SK-N-SH treated with all-trans-retinoic acid at 6 μM for 48 hours (cell line): ENCODE measurements at regions not wholly inside any gene's neighbourhood (a gene's known extent, or its start where the extent isn't known, plus 50 kb on each side); places are given as distances from the start of the nearest gene placed in this dataset.

Experiments
- ATAC-seq: fragments of 200-7000 bp; cut with Tn5 transposase; 3 replicates; pipeline ENCODE4 v1.9.1; 2020; ENCODE audit warnings: mild to moderate bottlenecking, moderate library complexity
- BACH2 ChIP-seq: fragments of 250-450 bp; sonication (Bioruptor Pico); IDR thresholded peaks from 2 replicates; pipeline ENCODE4 v1.9.0; 2021; ENCODE audit warnings: mild to moderate bottlenecking, borderline replicate concordance
- CREB5 ChIP-seq: fragments of 250-450 bp; sonication (Bioruptor Pico); IDR thresholded peaks from 2 replicates; pipeline ENCODE4 v1.5.1; 2020; ENCODE audit warnings: low read depth, mild to moderate bottlenecking, moderate library complexity
- CSDC2 ChIP-seq: fragments of 250-450 bp; sonication (Bioruptor Pico); IDR thresholded peaks from 2 replicates; pipeline ENCODE4 v1.5.0; 2020; ENCODE audit warnings: mild to moderate bottlenecking, moderate library complexity
- GLIS3 ChIP-seq: fragments of 250-450 bp; sonication (Bioruptor Pico); IDR thresholded peaks from 2 replicates; pipeline ENCODE4 v1.5.0; 2020; ENCODE audit warnings: mild to moderate bottlenecking, moderate library complexity
- ISL1 ChIP-seq: fragments of 250-450 bp; sonication (Bioruptor Pico); IDR thresholded peaks from 2 replicates; pipeline ENCODE4 v2.1.2; 2022; ENCODE audit warnings: mild to moderate bottlenecking, moderate library complexity
- OSR1 ChIP-seq: fragments of 250-450 bp; sonication (Bioruptor Pico); IDR thresholded peaks from 2 replicates; pipeline ENCODE4 v1.8.0; 2022; ENCODE audit warnings: moderate library complexity, mild to moderate bottlenecking, inconsistent platforms
- PATZ1 ChIP-seq: fragments of 250-450 bp; sonication (Bioruptor Pico); IDR thresholded peaks from 2 replicates; pipeline ENCODE4 v1.8.0; 2020; ENCODE audit warnings: mild to moderate bottlenecking, moderate library complexity, borderline replicate concordance
- POU6F1 ChIP-seq: fragments of 250-450 bp; sonication (Bioruptor Pico); IDR thresholded peaks from 2 replicates; pipeline ENCODE4 v1.8.0; 2021; ENCODE audit warnings: low read depth, mild to moderate bottlenecking, moderate library complexity, borderline replicate concordance
- PPARA ChIP-seq: fragments of 250-450 bp; sonication (Bioruptor Pico); IDR thresholded peaks from 2 replicates; pipeline ENCODE4 v1.5.0; 2020; ENCODE audit warnings: mild to moderate bottlenecking, borderline replicate concordance
- RARB ChIP-seq: fragments of 250-450 bp; sonication (Bioruptor Pico); IDR thresholded peaks from 2 replicates; pipeline ENCODE4 v1.8.0; 2021; ENCODE audit warnings: mild to moderate bottlenecking, moderate library complexity
- SNAI2 ChIP-seq: fragments of 250-450 bp; sonication (Bioruptor Pico); IDR thresholded peaks from 2 replicates; pipeline ENCODE4 v1.5.0; 2020; ENCODE audit warnings: mild to moderate bottlenecking, moderate library complexity
- TCF4 ChIP-seq: fragments of 250-450 bp; sonication (Bioruptor Pico); IDR thresholded peaks from 2 replicates; pipeline ENCODE4 v1.8.0; 2021; ENCODE audit warnings: mild to moderate bottlenecking, moderate library complexity, borderline replicate concordance
- TOX ChIP-seq: fragments of 250-450 bp; sonication (Bioruptor Pico); IDR thresholded peaks from 2 replicates; pipeline ENCODE4 v1.8.0; 2021; ENCODE audit warnings: mild to moderate bottlenecking, moderate library complexity, borderline replicate concordance
- TSHZ2 ChIP-seq: fragments of 250-450 bp; sonication (Bioruptor Pico); IDR thresholded peaks from 2 replicates; pipeline ENCODE4 v1.5.0; 2020; ENCODE audit warnings: mild to moderate bottlenecking, moderate library complexity
- ZFP3 ChIP-seq: fragments of 250-450 bp; sonication (Bioruptor Pico); IDR thresholded peaks from 2 replicates; pipeline ENCODE4 v1.5.0; 2020; ENCODE audit warnings: mild to moderate bottlenecking, moderate library complexity
- ZFP30 ChIP-seq: fragments of 450-650 bp; formaldehyde crosslinking; IDR thresholded peaks from 2 replicates; pipeline ENCODE4 v1.5.0; 2022; ENCODE audit warnings: mild to moderate bottlenecking, moderate library complexity
- ZNF565 ChIP-seq: fragments of 450-650 bp; formaldehyde crosslinking; conservative IDR thresholded peaks from 2 replicates; pipeline ENCODE4 v1.5.0; 2020; ENCODE audit warnings: low read depth, mild to moderate bottlenecking, moderate library complexity
- ZNF70 ChIP-seq: fragments of 450-650 bp; formaldehyde crosslinking; IDR thresholded peaks from 2 replicates; pipeline ENCODE4 v1.5.0; 2020; ENCODE audit warnings: mild to moderate bottlenecking, moderate library complexity
- ZNF8 ChIP-seq: fragments of 450-650 bp; formaldehyde crosslinking; IDR thresholded peaks from 2 replicates; pipeline ENCODE4 v1.5.0; 2020; ENCODE audit warnings: mild to moderate bottlenecking, moderate library complexity

DNA sequence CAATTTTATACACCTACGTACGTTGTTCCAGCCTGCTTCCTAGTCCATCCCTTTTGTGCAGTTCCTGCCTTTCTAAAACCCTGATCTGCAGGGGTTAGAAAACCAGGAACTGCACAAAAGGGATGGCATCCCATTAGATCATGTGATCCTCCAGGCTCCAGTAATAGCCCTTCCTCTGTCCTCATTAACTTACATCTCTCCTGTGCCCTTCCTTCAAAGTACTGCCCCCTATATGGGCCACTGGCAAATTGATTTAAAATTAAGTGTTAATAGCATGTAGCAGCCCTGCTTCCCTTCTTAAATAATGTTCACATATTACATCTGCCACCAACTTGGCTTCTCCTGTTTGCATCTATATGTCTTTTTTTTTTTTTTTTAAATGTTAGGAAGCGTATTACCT, 61.3 kb upstream of the NXPH2 start (continued):
- TF ChIP-seq TSHZ2 (CRISPR knock-in tag), result no peak

GRCh38 chr2:138838851-138839620, 58.8 kb upstream of the NXPH2 start:
- no peak for ATAC-seq
- no peak for TF ChIP-seq CSDC2 (CRISPR knock-in tag)
- TF ChIP-seq CREB5 (CRISPR knock-in tag), result no peak
- TF ChIP-seq SNAI2 (CRISPR knock-in tag), result no peak
- TF ChIP-seq PATZ1 (CRISPR knock-in tag), result no peak
- no peak for TF ChIP-seq ZNF8 (CRISPR knock-in tag)
- TF ChIP-seq ISL1 (CRISPR knock-in tag), result no peak
- no peak for TF ChIP-seq ZFP30 (CRISPR knock-in tag)
- no peak for TF ChIP-seq TCF4
- TF ChIP-seq TSHZ2 (CRISPR knock-in tag), result no peak
- no peak for TF ChIP-seq ZNF70 (CRISPR knock-in tag)
- no peak for TF ChIP-seq PPARA (CRISPR knock-in tag)
- no peak for TF ChIP-seq TOX (CRISPR knock-in tag)
- TF ChIP-seq POU6F1 (CRISPR knock-in tag), result no peak
- no peak for TF ChIP-seq BACH2 (CRISPR knock-in tag)
- TF ChIP-seq ZFP3 (CRISPR knock-in tag), result no peak
- TF ChIP-seq GLIS3 (CRISPR knock-in tag), result no peak
- TF ChIP-seq OSR1 (CRISPR knock-in tag), result no peak

GRCh38 chr2:138831691-138832090, 51.5 kb upstream of the NXPH2 start:
- no peak; the same call in 2 of the 3 replicates for ATAC-seq
- TF ChIP-seq GLIS3 (CRISPR knock-in tag), result no peak
- no peak for TF ChIP-seq PATZ1 (CRISPR knock-in tag)
- TF ChIP-seq ISL1 (CRISPR knock-in tag), result no peak
- TF ChIP-seq RARB, result no peak
- no peak for TF ChIP-seq CREB5 (CRISPR knock-in tag)
- TF ChIP-seq PPARA (CRISPR knock-in tag), result no peak
- TF ChIP-seq TCF4, result no peak
- no peak for TF ChIP-seq TSHZ2 (CRISPR knock-in tag)
- TF ChIP-seq TOX (CRISPR knock-in tag), result no peak
- TF ChIP-seq ZNF565 (CRISPR knock-in tag), result no peak
- no peak for TF ChIP-seq ZNF8 (CRISPR knock-in tag)
